HEK293T (cell line): ENCODE measurements at regions not wholly inside any gene's neighbourhood (a gene's known extent, or its start where the extent isn't known, plus 50 kb on each side); places are given as distances from the start of the nearest gene placed in this dataset.
"Not testable (repeated sequence)": the region's sequence is repeated elsewhere in the genome, so short reads cannot be mapped to it uniquely, and the experiment has no call there.

Experiments used
- CTCF ChIA-PET: fragments of 350-600 bp; formaldehyde crosslinking; extraction: SDS; loops from one replicate; lab custom pipeline; 2021; ENCODE audit warnings: antibody characterized with exemption, inconsistent platforms; lab: Yijun Ruan, JAX
- POLR2A ChIA-PET: fragments of 350-600 bp; formaldehyde crosslinking; extraction: SDS; loops from one replicate; lab custom pipeline; 2020; ENCODE audit warnings: antibody characterized with exemption, inconsistent platforms; lab: Yijun Ruan, JAX
- DNase-seq: peaks from one replicate; pipeline ENCODE4 v3.0.0; 2012; ENCODE audit warnings: mixed read lengths; ENCODE audit errors: extremely low spot score
- ARNT ChIP-seq: fragments of 450-650 bp; IDR thresholded peaks from 2 replicates; pipeline ENCODE4 v1.6.1; 2017; ENCODE audit warnings: mild to moderate bottlenecking
- BHLHE40 ChIP-seq: fragments of 450-650 bp; IDR thresholded peaks from 2 replicates; pipeline ENCODE4 v1.6.1; 2016; ENCODE audit warnings: mild to moderate bottlenecking, moderate library complexity, borderline replicate concordance
- CTBP1 ChIP-seq: fragments of 450-650 bp; IDR thresholded peaks from 2 replicates; pipeline ENCODE4 v1.6.1; 2016; ENCODE audit warnings: borderline replicate concordance
- ELF4 ChIP-seq: fragments of 450-650 bp; IDR thresholded peaks from 2 replicates; pipeline ENCODE4 v1.6.1; 2017; ENCODE audit warnings: antibody characterized with exemption
- FOXA1 ChIP-seq: fragments of 450-650 bp; IDR thresholded peaks from 2 replicates; pipeline ENCODE4 v1.6.1; 2016; ENCODE audit warnings: mild to moderate bottlenecking
- FOXK2 ChIP-seq: fragments of 450-650 bp; IDR thresholded peaks from 2 replicates; pipeline ENCODE4 v1.6.1; 2016; ENCODE audit warnings: mild to moderate bottlenecking
- FOXM1 ChIP-seq: fragments of 450-650 bp; IDR thresholded peaks from 2 replicates; pipeline ENCODE4 v1.6.1; 2017; ENCODE audit warnings: mild to moderate bottlenecking, borderline replicate concordance
- HDGF ChIP-seq: fragments of 450-650 bp; IDR thresholded peaks from 2 replicates; pipeline ENCODE4 v1.6.1; 2017; ENCODE audit warnings: antibody characterized with exemption, borderline replicate concordance
- L3MBTL2 ChIP-seq: fragments of 450-650 bp; conservative IDR thresholded peaks from 2 replicates; pipeline ENCODE4 v1.6.1; 2016; ENCODE audit warnings: mild to moderate bottlenecking
- LEF1 ChIP-seq: fragments of 450-650 bp; IDR thresholded peaks from 2 replicates; pipeline ENCODE4 v1.6.1; 2017; ENCODE audit warnings: mild to moderate bottlenecking, borderline replicate concordance
- NFRKB ChIP-seq: fragments of 450-650 bp; IDR thresholded peaks from 2 replicates; pipeline ENCODE4 v1.6.1; 2016; ENCODE audit warnings: mild to moderate bottlenecking, moderate library complexity
- PKNOX1 ChIP-seq: fragments of 450-650 bp; IDR thresholded peaks from 2 replicates; pipeline ENCODE4 v1.6.1; 2016
- SP1 ChIP-seq: fragments of 450-650 bp; IDR thresholded peaks from 2 replicates; pipeline ENCODE4 v1.6.1; 2017
- SUZ12 ChIP-seq: fragments of 450-650 bp; IDR thresholded peaks from 2 replicates; pipeline ENCODE4 v1.6.1; 2016; ENCODE audit warnings: mild to moderate bottlenecking
- TARDBP ChIP-seq: fragments of 450-650 bp; IDR thresholded peaks from 2 replicates; pipeline ENCODE4 v1.6.1; 2016
- ZNF384 ChIP-seq: fragments of 450-650 bp; IDR thresholded peaks from 2 replicates; pipeline ENCODE4 v1.6.1; 2016

GRCh38 chr10:34941471-34942357, 126.6 kb upstream of the PARD3 start:
- ChIA-PET POLR2A (no interaction called here), CTCF (interaction anchor here (0.5 kb wide), 1 partner anchor 352 kb away, joined by 4 read pairs; no protein-coding TSS in a partner anchor)
- no peak for TF ChIP-seq FOXK2
- TF ChIP-seq CTBP1, result no peak
- no peak for TF ChIP-seq PKNOX1
- no peak for TF ChIP-seq FOXM1
- TF ChIP-seq HDGF, result no peak
- TF ChIP-seq BHLHE40, result no peak
- TF ChIP-seq TARDBP, result no peak
- TF ChIP-seq SUZ12, result no peak
- no peak for TF ChIP-seq ELF4
- TF ChIP-seq LEF1, result no peak
- DNase-seq, result no peak

GRCh38 chr10:34940436-34940835, 125.3 kb upstream of the PARD3 start:
- ChIA-PET CTCF (no interaction called here), POLR2A (no interaction called here)
- TF ChIP-seq L3MBTL2, result no peak
- TF ChIP-seq NFRKB, result no peak
- no peak for TF ChIP-seq HDGF
- TF ChIP-seq SUZ12, result no peak
- no peak for TF ChIP-seq FOXA1
- TF ChIP-seq CTBP1, result no peak
- TF ChIP-seq ELF4, result no peak
- TF ChIP-seq ARNT, result no peak
- no peak for TF ChIP-seq BHLHE40
- TF ChIP-seq TARDBP, result no peak
- TF ChIP-seq SP1, result no peak
- no peak for TF ChIP-seq PKNOX1
- no peak for TF ChIP-seq ZNF384
- no peak for DNase-seq

GRCh38 chr10:34938399-34938670, 123.2 kb upstream of the PARD3 start:
- DNase-seq, result no peak
- ChIA-PET POLR2A (no interaction called here), CTCF (interaction anchor here (0.7 to 1.6 kb wide), 4 partner anchors 10 to 1544 kb away, joined by 4 to 7 read pairs (median 4); no protein-coding TSS in a partner anchor)
- TF ChIP-seq NFRKB, result no peak
- TF ChIP-seq LEF1, result no peak
- TF ChIP-seq FOXA1, result no peak
- no peak for TF ChIP-seq ELF4
- no peak for TF ChIP-seq SUZ12
- no peak for TF ChIP-seq BHLHE40
- TF ChIP-seq FOXK2, result no peak
- TF ChIP-seq CTBP1, result no peak
- no peak for TF ChIP-seq L3MBTL2
- TF ChIP-seq SP1, result no peak

- POLR2A ChIA-PET, DNase-seq: not testable (repeated sequence)
- CTCF ChIA-PET, result interaction anchor here (0.6 to 1.6 kb wide), 8 partner anchors 10 to 1543 kb away, joined by 3 to 7 read pairs (median 4); no protein-coding TSS in a partner anchor
- peak; percentile 93 for TF ChIP-seq ZNF384
Measured at GRCh38 chr10:34937643-34938398, 122.7 kb upstream of the PARD3 start.

GRCh38 chr10:34936061-34936460, 121.0 kb upstream of the PARD3 start:
- no peak for DNase-seq
- ChIA-PET CTCF (no interaction called here), POLR2A (no interaction called here)
- no peak for TF ChIP-seq BHLHE40
- no peak for TF ChIP-seq CTBP1
- TF ChIP-seq FOXA1, result no peak
- TF ChIP-seq ELF4, result no peak
- no peak for TF ChIP-seq ARNT
- TF ChIP-seq HDGF, result no peak
- TF ChIP-seq FOXM1, result no peak
- no peak for TF ChIP-seq TARDBP

- no peak for DNase-seq
- POLR2A ChIA-PET, result no interaction called here
- TF ChIP-seq BHLHE40 (no peak), FOXA1 (no peak), CTBP1 (no peak), ELF4 (no peak)
- CTCF ChIA-PET, result no interaction called here
Measured at GRCh38 chr10:34933676-34934075, 118.6 kb upstream of the PARD3 start.

- TF ChIP-seq TARDBP (no peak), FOXM1 (no peak), BHLHE40 (no peak), SP1 (no peak), NFRKB (no peak), SUZ12 (no peak), L3MBTL2 (no peak), HDGF (no peak), LEF1 (no peak), ARNT (no peak), FOXK2 (no peak), ZNF384 (no peak), FOXA1 (no peak), PKNOX1 (no peak)
- POLR2A ChIA-PET, result no interaction called here
- CTCF ChIA-PET, result no interaction called here
- DNase-seq, result no peak
Measured at GRCh38 chr10:34932235-34932634, 117.1 kb upstream of the PARD3 start.
